Mesenchymal stem cell (in vitro differentiated cells and primary cell): ENCODE measurements at regions not wholly inside any gene's neighbourhood (a gene's known extent, or its start where the extent isn't known, plus 50 kb on each side); places are given as distances from the start of the nearest gene placed in this dataset.

ENCODE experiments used
- DNase-seq: peaks from one replicate; pipeline ENCODE4 v3.0.0-alpha.2; 2013
- H2AFZ ChIP-seq: one replicate; pipeline ENCODE4 v1.6.1; 2013; ENCODE audit warnings: low read depth, mild to moderate bottlenecking, control low read depth, inconsistent platforms, low read length, moderate library complexity
- H2AK5ac ChIP-seq: 2 replicates; pipeline ENCODE4 v1.6.1; 2013; ENCODE audit warnings: low read length, moderate library complexity, mild to moderate bottlenecking, inconsistent platforms; ENCODE audit not compliant: severe bottlenecking
- H2BK120ac ChIP-seq: one replicate; pipeline ENCODE4 v1.6.1; 2013; ENCODE audit warnings: low read depth, mild to moderate bottlenecking, inconsistent platforms, low read length, moderate library complexity
- H2BK12ac ChIP-seq, 2 experiments: one replicate each; pipeline ENCODE4 v1.6.1; 2013; ENCODE audit warnings: inconsistent platforms in 2 of 2, low read length in 2 of 2, mild to moderate bottlenecking in 2 of 2, moderate library complexity in 2 of 2, control low read depth in 1 of 2
- H2BK15ac ChIP-seq: one replicate; pipeline ENCODE4 v1.6.1; 2013; ENCODE audit warnings: mild to moderate bottlenecking, low read depth, inconsistent platforms; ENCODE audit not compliant: poor library complexity, severe bottlenecking
- H2BK5ac ChIP-seq: 2 replicates; pipeline ENCODE4 v1.6.1; 2013; ENCODE audit warnings: low read depth, mild to moderate bottlenecking, low read length, control low read depth, inconsistent platforms; ENCODE audit not compliant: poor library complexity, severe bottlenecking
- H3K14ac ChIP-seq, 2 experiments: one replicate each; pipeline ENCODE4 v1.6.1; 2013; ENCODE audit warnings: inconsistent platforms in 2 of 2, low read length in 2 of 2, control low read depth in 1 of 2, mild to moderate bottlenecking in 1 of 2, moderate library complexity in 1 of 2
- H3K18ac ChIP-seq, 2 experiments: one replicate each; pipeline ENCODE4 v1.6.1; 2013; ENCODE audit warnings: inconsistent platforms in 2 of 2, low read length in 2 of 2, control low read depth in 1 of 2, low read depth in 1 of 2, mild to moderate bottlenecking in 1 of 2
- H3K23ac ChIP-seq, 2 experiments: one replicate each; pipeline ENCODE4 v1.6.1; 2013; ENCODE audit warnings: inconsistent platforms in 2 of 2, low read length in 2 of 2, mild to moderate bottlenecking in 2 of 2, moderate library complexity in 2 of 2, control low read depth in 1 of 2
- H3K27ac ChIP-seq: 2 replicates; pipeline ENCODE4 v1.5.1; 2013; ENCODE audit warnings: mild to moderate bottlenecking, moderate library complexity, low read length, control low read depth, inconsistent platforms; ENCODE audit not compliant: poor library complexity, severe bottlenecking
- H3K27me3 ChIP-seq, 2 experiments: 2 replicates each; pipeline versions ENCODE4 v1.6.1 to v1.7.0; 2013; ENCODE audit warnings: low read length in 2 of 2, mild to moderate bottlenecking in 2 of 2, moderate library complexity in 2 of 2, control low read depth in 1 of 2, inconsistent platforms in 1 of 2; ENCODE audit not compliant: control insufficient read depth in 1 of 2, insufficient read depth in 1 of 2
- H3K36me3 ChIP-seq, 2 experiments: 2 replicates each; pipeline versions ENCODE4 v1.6.1 to v1.7.0; 2013; ENCODE audit warnings: low read length in 2 of 2, control low read depth in 1 of 2, inconsistent platforms in 1 of 2, low read depth in 1 of 2, mild to moderate bottlenecking in 1 of 2; ENCODE audit not compliant: insufficient read depth in 2 of 2, control insufficient read depth in 1 of 2
- H3K4ac ChIP-seq, 2 experiments: one replicate each; pipeline ENCODE4 v1.6.1; 2013; ENCODE audit warnings: inconsistent platforms in 2 of 2, low read length in 2 of 2, mild to moderate bottlenecking in 2 of 2, moderate library complexity in 2 of 2, control low read depth in 1 of 2, low read depth in 1 of 2
- H3K4me1 ChIP-seq: 2 replicates; pipeline ENCODE4 v1.6.1; 2013; ENCODE audit warnings: low read depth, low read length, control low read depth; ENCODE audit not compliant: control insufficient read depth, insufficient read depth
- H3K4me2 ChIP-seq: 2 replicates; pipeline ENCODE4 v1.6.1; 2013; ENCODE audit warnings: low read length, mild to moderate bottlenecking, inconsistent platforms; ENCODE audit not compliant: poor library complexity, severe bottlenecking
- H3K4me3 ChIP-seq, 2 experiments: 2 replicates each; pipeline versions ENCODE4 v1.5.1 to v1.7.0; 2013; ENCODE audit warnings: low read length in 2 of 2, mild to moderate bottlenecking in 2 of 2, control low read depth in 1 of 2, low read depth in 1 of 2; ENCODE audit not compliant: insufficient read depth in 1 of 2
- H3K79me1 ChIP-seq: replicated peaks from 2 replicates; pipeline ENCODE4 v1.6.1; 2013; ENCODE audit warnings: mild to moderate bottlenecking, control low read depth, low read length, inconsistent platforms; ENCODE audit not compliant: poor library complexity, severe bottlenecking
- H3K9ac ChIP-seq: 2 replicates; pipeline ENCODE4 v1.7.0; 2013; ENCODE audit warnings: mild to moderate bottlenecking, low read length, moderate library complexity
- H3K9me3 ChIP-seq: 2 replicates; pipeline ENCODE4 v1.7.0; 2013; ENCODE audit warnings: mild to moderate bottlenecking, low read length; ENCODE audit not compliant: control insufficient read depth
- H4K8ac ChIP-seq: one replicate; pipeline ENCODE4 v1.6.1; 2013; ENCODE audit warnings: inconsistent platforms, mild to moderate bottlenecking, low read length, moderate library complexity
- H4K91ac ChIP-seq: one replicate; pipeline ENCODE4 v1.6.1; 2013; ENCODE audit warnings: mild to moderate bottlenecking, low read length, inconsistent platforms
- WGBS: methylation state at CpG from one replicate; pipeline ENCODE4 v1.1.7; 2013; ENCODE audit warnings: mixed read lengths; 5-methylcytosine and 5-hydroxymethylcytosine counted together

- H3K9me3 ChIP-seq, result no peaks in the 10 kb centered on the region
- H2BK120ac ChIP-seq, result no peak overlapping the region
- H3K23ac ChIP-seq, result no peak overlapping the region
- no peaks in the 10 kb centered on the region for H3K4me1 ChIP-seq
- no peak overlapping the region for H2AK5ac ChIP-seq
- no peak overlapping the region for H3K4me3 ChIP-seq
- H3K4me2 ChIP-seq, result no peak overlapping the region
- no peak overlapping the region for H3K4ac ChIP-seq
- H3K36me3 ChIP-seq, result no peaks in the 10 kb centered on the region
- H2BK15ac ChIP-seq, result no peak overlapping the region
- no CpG with 5 or more reads among the region's 1 CpG for WGBS
- no peak overlapping the region for H2BK12ac ChIP-seq
- H3K14ac ChIP-seq, result no peak overlapping the region
- H4K91ac ChIP-seq, result no peak overlapping the region
- H3K79me1 ChIP-seq, result no peaks in the 10 kb centered on the region
- H3K27ac ChIP-seq, result no peak overlapping the region
- no peak overlapping the region for H4K8ac ChIP-seq
- no peak overlapping the region for H2BK5ac ChIP-seq
- H2AFZ ChIP-seq, result no peak overlapping the region
- H3K18ac ChIP-seq, result no peak overlapping the region
- no peaks in the 10 kb centered on the region for H3K27me3 ChIP-seq
- H3K9ac ChIP-seq, result no peak overlapping the region
- DNase-seq, result no peak
Observed at GRCh38 chr4:27846951-27847350, 986.3 kb downstream of the STIM2 start.

GRCh38 chr4:27861381-27861787 is 1000.7 kb downstream of the STIM2 start:
- 100% methylated on average over 1 of the region's 1 CpG for WGBS
- no peak overlapping the region for H4K8ac ChIP-seq
- H3K4me1 ChIP-seq, result no peaks in the 10 kb centered on the region
- H2BK120ac ChIP-seq, result no peak overlapping the region
- H3K14ac ChIP-seq, result no peak overlapping the region
- H2BK15ac ChIP-seq, result no peak overlapping the region
- H3K4ac ChIP-seq, result no peak overlapping the region
- H4K91ac ChIP-seq, result no peak overlapping the region
- peaks cover 3% of the 10 kb centered on the region for H3K9me3 ChIP-seq
- DNase-seq, result peak; percentile 38
- H2BK12ac ChIP-seq, result no peak overlapping the region
- no peak overlapping the region for H3K18ac ChIP-seq
- H3K36me3 ChIP-seq, result no peaks in the 10 kb centered on the region
- no peak overlapping the region for H3K23ac ChIP-seq
- no peak overlapping the region for H2AK5ac ChIP-seq
- no peak overlapping the region for H3K27ac ChIP-seq
- no peak overlapping the region for H2AFZ ChIP-seq
- no peaks in the 10 kb centered on the region for H3K27me3 ChIP-seq
- H3K4me3 ChIP-seq, result no peak overlapping the region
- no peak overlapping the region for H3K9ac ChIP-seq
- no peak overlapping the region for H2BK5ac ChIP-seq
- no peak overlapping the region for H3K4me2 ChIP-seq
- H3K79me1 ChIP-seq, result no peaks in the 10 kb centered on the region

DNA sequence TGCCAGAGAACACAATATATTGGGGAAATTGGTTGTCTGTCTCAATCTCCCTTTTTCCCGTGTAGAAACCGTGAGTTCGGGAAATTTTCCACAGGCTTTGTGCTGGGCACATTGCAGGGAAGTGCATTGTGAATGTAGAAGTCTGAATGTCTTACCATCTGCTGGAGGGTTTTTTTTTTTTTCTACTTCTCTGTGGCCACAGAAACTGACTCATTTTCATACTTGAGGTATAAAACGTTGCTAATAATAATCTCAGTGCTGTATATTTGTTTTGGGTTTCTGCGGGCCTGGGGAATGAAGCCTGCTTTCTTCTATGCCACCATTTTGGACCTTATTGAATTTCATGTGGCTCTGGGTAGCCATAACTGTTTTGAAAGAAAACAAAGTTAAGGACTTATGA is 1001.2 kb downstream of the STIM2 start:
- Histone ChIP-seq H2BK12ac (no peak overlapping the region), H3K4ac (no peak overlapping the region), H2BK15ac (no peak overlapping the region), H3K4me3 (no peak overlapping the region), H3K79me1 (no peaks in the 10 kb centered on the region), H3K27ac (no peak overlapping the region), H2BK120ac (no peak overlapping the region), H3K36me3 (no peaks in the 10 kb centered on the region), H2AK5ac (no peak overlapping the region), H2AFZ (no peak overlapping the region), H3K27me3 (no peaks in the 10 kb centered on the region), H4K8ac (no peak overlapping the region), H4K91ac (no peak overlapping the region), H3K14ac (no peak overlapping the region), H2BK5ac (no peak overlapping the region), H3K18ac (no peak overlapping the region), H3K4me2 (no peak overlapping the region), H3K9me3 (peaks cover 3% of the 10 kb centered on the region), H3K23ac (no peak overlapping the region), H3K4me1 (no peaks in the 10 kb centered on the region), H3K9ac (no peak overlapping the region)
- 75% methylated on average over 4 of the region's 5 CpGs for WGBS
- no peak for DNase-seq

GRCh38 chr4:27873596-27873995 is 1013.0 kb downstream of the STIM2 start:
- H3K4me2 ChIP-seq, result no peak overlapping the region
- no peak overlapping the region for H2BK5ac ChIP-seq
- no peaks in the 10 kb centered on the region for H3K9me3 ChIP-seq
- H3K9ac ChIP-seq, result no peak overlapping the region
- no peaks in the 10 kb centered on the region for H3K4me1 ChIP-seq
- H3K27ac ChIP-seq, result no peak overlapping the region
- DNase-seq, result no peak
- H3K27me3 ChIP-seq, result no peaks in the 10 kb centered on the region
- no peak overlapping the region for H4K8ac ChIP-seq
- H2AFZ ChIP-seq, result no peak overlapping the region
- H3K18ac ChIP-seq, result no peak overlapping the region
- no peak overlapping the region for H2AK5ac ChIP-seq
- H3K79me1 ChIP-seq, result no peaks in the 10 kb centered on the region
- no peak overlapping the region for H3K4me3 ChIP-seq
- H2BK120ac ChIP-seq, result no peak overlapping the region
- no peak overlapping the region for H4K91ac ChIP-seq
- H3K14ac ChIP-seq, result no peak overlapping the region
- no peak overlapping the region for H3K4ac ChIP-seq
- no peaks in the 10 kb centered on the region for H3K36me3 ChIP-seq
- no peak overlapping the region for H2BK15ac ChIP-seq
- H2BK12ac ChIP-seq, result no peak overlapping the region
- H3K23ac ChIP-seq, result no peak overlapping the region
